Loucy (cell line): ENCODE measurements at regions not wholly inside any gene's neighbourhood (a gene's known extent, or its start where the extent isn't known, plus 50 kb on each side); places are given as distances from the start of the nearest gene placed in this dataset.

Experiments used
- H2AFZ ChIP-seq: fragments of 200-600 bp; sonication (generic); 2 replicates; pipeline ENCODE4 v1.6.0; 2016; ENCODE audit warnings: antibody characterized with exemption, mild to moderate bottlenecking, low read length, moderate library complexity
- H3F3A ChIP-seq: fragments of 200-600 bp; 2 replicates; pipeline ENCODE4 v1.6.0; 2016; ENCODE audit warnings: antibody characterized with exemption, low read depth, mild to moderate bottlenecking
- H3K27me3 ChIP-seq: fragments of 200-600 bp; sonication (generic); 2 replicates; pipeline ENCODE4 v1.6.1; 2014; ENCODE audit warnings: low read length, mild to moderate bottlenecking; ENCODE audit not compliant: insufficient read depth, poor library complexity, severe bottlenecking
- H3K36me3 ChIP-seq: fragments of 200-600 bp; sonication (generic); 2 replicates; pipeline ENCODE4 v1.6.1; 2016; ENCODE audit warnings: low read length; ENCODE audit not compliant: insufficient read depth
- H3K4me1 ChIP-seq: fragments of 200-600 bp; sonication (generic); 2 replicates; pipeline ENCODE4 v1.5.1; 2014; ENCODE audit warnings: low read length, mild to moderate bottlenecking; ENCODE audit not compliant: insufficient read depth, poor library complexity, severe bottlenecking
- H3K4me2 ChIP-seq: fragments of 200-600 bp; sonication (generic); 2 replicates; pipeline ENCODE4 v1.6.0; 2014; ENCODE audit warnings: antibody characterized with exemption, low read length, low read depth, mild to moderate bottlenecking; ENCODE audit not compliant: poor library complexity, severe bottlenecking
- H3K4me3 ChIP-seq: fragments of 200-600 bp; sonication (generic); 2 replicates; pipeline ENCODE4 v1.5.1; 2014; ENCODE audit warnings: low read length, mild to moderate bottlenecking, mixed read lengths; ENCODE audit not compliant: poor library complexity, severe bottlenecking
- H3K79me2 ChIP-seq: fragments of 200-600 bp; sonication (generic); 2 replicates; pipeline ENCODE4 v1.6.1; 2014; ENCODE audit warnings: low read length; ENCODE audit not compliant: insufficient read depth
- H3K9ac ChIP-seq: fragments of 200-600 bp; sonication (generic); 2 replicates; pipeline ENCODE4 v1.6.0; 2014; ENCODE audit warnings: mild to moderate bottlenecking, low read depth, low read length, moderate library complexity; ENCODE audit not compliant: poor library complexity, severe bottlenecking
- H3K9me2 ChIP-seq: fragments of 200-600 bp; sonication (generic); replicated peaks from 2 replicates; pipeline ENCODE4 v1.6.1; 2016; ENCODE audit warnings: low read depth, low read length, mixed read lengths
- H3K9me3 ChIP-seq: fragments of 200-600 bp; sonication (generic); 2 replicates; pipeline ENCODE4 v1.6.1; 2014; ENCODE audit warnings: mild to moderate bottlenecking, antibody characterized with exemption, low read length, low read depth; ENCODE audit not compliant: insufficient read depth
- H4K20me1 ChIP-seq: fragments of 200-600 bp; sonication (generic); 2 replicates; pipeline ENCODE4 v1.6.0; 2014; ENCODE audit warnings: antibody characterized with exemption, low read length, mild to moderate bottlenecking; ENCODE audit not compliant: insufficient read depth, poor library complexity, severe bottlenecking
- EZH2phosphoT487 ChIP-seq: fragments of 200-600 bp; IDR thresholded peaks from 2 replicates; pipeline ENCODE4 v1.6.1; 2018; ENCODE audit warnings: antibody characterized with exemption, mild to moderate bottlenecking, moderate library complexity, borderline replicate concordance
- TF ChIP-seq, protein P1 (sequence below): fragments of 200-600 bp; sonication (generic); conservative IDR thresholded peaks from 2 replicates; pipeline ENCODE4 v1.5.1; 2014; ENCODE audit warnings: mild to moderate bottlenecking, antibody characterized with exemption, low read length

DNA sequence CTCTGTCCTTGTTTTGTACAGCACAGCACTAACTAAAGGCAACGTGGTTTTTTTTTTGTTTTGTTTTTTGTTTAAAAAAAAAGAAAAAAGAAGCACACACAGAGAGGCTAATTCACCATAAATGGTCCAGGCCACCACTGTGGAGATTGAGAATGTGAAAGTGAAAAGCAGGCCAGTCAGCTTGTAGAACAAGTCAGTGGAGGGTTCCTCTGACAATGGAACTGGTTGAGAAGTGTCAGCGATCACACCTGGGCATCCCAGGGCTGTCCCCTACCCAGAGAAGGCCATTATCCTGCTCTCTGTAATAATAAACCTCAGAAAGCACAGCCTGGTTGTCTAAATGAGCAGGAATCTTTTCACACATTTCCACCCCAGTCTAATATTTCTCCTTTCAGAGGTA lies 119.6 kb upstream of the ZNF438 start:
- H3F3A ChIP-seq: no peaks in the 10 kb centered on the region
- TF ChIP-seq, protein P1, sequence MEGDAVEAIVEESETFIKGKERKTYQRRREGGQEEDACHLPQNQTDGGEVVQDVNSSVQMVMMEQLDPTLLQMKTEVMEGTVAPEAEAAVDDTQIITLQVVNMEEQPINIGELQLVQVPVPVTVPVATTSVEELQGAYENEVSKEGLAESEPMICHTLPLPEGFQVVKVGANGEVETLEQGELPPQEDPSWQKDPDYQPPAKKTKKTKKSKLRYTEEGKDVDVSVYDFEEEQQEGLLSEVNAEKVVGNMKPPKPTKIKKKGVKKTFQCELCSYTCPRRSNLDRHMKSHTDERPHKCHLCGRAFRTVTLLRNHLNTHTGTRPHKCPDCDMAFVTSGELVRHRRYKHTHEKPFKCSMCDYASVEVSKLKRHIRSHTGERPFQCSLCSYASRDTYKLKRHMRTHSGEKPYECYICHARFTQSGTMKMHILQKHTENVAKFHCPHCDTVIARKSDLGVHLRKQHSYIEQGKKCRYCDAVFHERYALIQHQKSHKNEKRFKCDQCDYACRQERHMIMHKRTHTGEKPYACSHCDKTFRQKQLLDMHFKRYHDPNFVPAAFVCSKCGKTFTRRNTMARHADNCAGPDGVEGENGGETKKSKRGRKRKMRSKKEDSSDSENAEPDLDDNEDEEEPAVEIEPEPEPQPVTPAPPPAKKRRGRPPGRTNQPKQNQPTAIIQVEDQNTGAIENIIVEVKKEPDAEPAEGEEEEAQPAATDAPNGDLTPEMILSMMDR: no peak
- TF ChIP-seq EZH2phosphoT487: no peak
- H3K4me3 ChIP-seq: no peak overlapping the region
- H3K36me3 ChIP-seq: no peaks in the 10 kb centered on the region
- H3K9me3 ChIP-seq: no peaks in the 10 kb centered on the region
- no peaks in the 10 kb centered on the region for H3K9me2 ChIP-seq
- H4K20me1 ChIP-seq: no peaks in the 10 kb centered on the region
- H2AFZ ChIP-seq: no peak overlapping the region
- no peaks in the 10 kb centered on the region for H3K27me3 ChIP-seq
- no peak overlapping the region for H3K4me2 ChIP-seq
- H3K79me2 ChIP-seq: no peaks in the 10 kb centered on the region
- peaks cover 2% of the 10 kb centered on the region for H3K4me1 ChIP-seq
- no peak overlapping the region for H3K9ac ChIP-seq

DNA sequence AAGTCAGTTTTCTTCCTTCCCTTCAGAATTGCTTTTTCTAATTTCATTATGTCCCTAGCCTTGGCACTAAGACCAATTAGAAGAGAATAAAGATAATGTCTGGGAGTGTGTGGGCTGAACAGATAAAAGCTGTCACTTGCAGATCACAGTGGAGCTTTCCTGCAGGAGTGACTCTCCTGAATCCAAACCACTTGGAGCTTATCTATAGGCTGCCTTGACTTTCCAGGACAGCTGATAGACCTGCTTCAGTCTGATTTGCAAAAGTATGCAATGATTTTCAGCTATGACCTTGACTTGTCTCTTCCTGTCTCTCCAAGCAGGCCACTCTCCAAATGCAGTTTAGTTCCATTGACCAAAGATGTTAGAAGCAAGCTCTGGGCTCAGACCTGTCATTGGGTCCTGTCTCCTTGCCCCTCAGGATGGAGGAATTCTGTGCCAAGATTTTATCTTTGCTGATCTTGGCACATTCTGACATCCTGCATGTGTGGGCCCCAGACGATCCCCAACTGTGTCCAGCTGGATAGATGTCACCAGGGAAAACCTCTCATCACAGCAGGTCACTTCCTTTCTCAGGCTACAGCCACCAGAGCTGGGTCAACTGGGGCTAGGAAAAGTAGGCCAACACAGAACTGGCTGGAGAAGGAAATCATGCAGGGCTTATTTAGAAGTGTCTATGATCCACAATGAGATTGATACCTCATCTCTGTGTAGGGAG lies 120.9 kb upstream of the ZNF438 start:
- no peaks in the 10 kb centered on the region for H3K79me2 ChIP-seq
- H3K4me1 ChIP-seq: no peaks in the 10 kb centered on the region
- no peak overlapping the region for H3K4me2 ChIP-seq
- no peak overlapping the region; the same call in 1 of the 2 replicates for H2AFZ ChIP-seq
- H3F3A ChIP-seq: no peaks in the 10 kb centered on the region
- H3K9ac ChIP-seq: no peak overlapping the region
- H3K27me3 ChIP-seq: no peaks in the 10 kb centered on the region
- no peaks in the 10 kb centered on the region for H3K36me3 ChIP-seq
- no peak overlapping the region for H3K4me3 ChIP-seq
- no peaks in the 10 kb centered on the region for H3K9me2 ChIP-seq
- H4K20me1 ChIP-seq: no peaks in the 10 kb centered on the region
- no peaks in the 10 kb centered on the region for H3K9me3 ChIP-seq
- TF ChIP-seq, protein P1: no peak
- TF ChIP-seq EZH2phosphoT487: no peak

DNA sequence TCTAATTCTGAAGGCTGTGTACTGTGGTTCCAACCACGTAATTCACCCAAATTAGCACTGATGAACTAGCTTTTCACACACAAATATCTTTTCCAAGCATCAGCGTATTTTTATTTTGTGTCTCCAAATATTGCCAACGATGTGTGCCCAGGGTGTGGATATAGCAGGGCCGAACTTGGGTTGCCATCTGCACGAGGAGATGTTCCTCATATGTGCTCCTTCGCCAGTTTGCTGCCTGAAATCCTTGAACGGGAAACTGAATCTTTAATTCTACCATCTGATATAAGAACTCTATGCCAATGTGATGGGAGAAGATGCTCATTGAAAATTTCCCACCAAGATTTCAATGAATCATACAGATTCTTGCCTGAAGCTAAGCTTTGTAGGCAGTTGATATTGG lies 121.5 kb upstream of the ZNF438 start:
- H3K27me3 ChIP-seq: no peaks in the 10 kb centered on the region
- no peaks in the 10 kb centered on the region for H3K9me2 ChIP-seq
- H2AFZ ChIP-seq: no peak overlapping the region
- no peak overlapping the region for H3K4me3 ChIP-seq
- no peaks in the 10 kb centered on the region for H3K36me3 ChIP-seq
- H3K4me2 ChIP-seq: no peak overlapping the region
- H3F3A ChIP-seq: no peaks in the 10 kb centered on the region
- H3K9ac ChIP-seq: no peak overlapping the region
- TF ChIP-seq, protein P1: no peak
- TF ChIP-seq EZH2phosphoT487: no peak
- H3K79me2 ChIP-seq: no peaks in the 10 kb centered on the region
- no peaks in the 10 kb centered on the region for H4K20me1 ChIP-seq
- H3K4me1 ChIP-seq: no peaks in the 10 kb centered on the region
- no peaks in the 10 kb centered on the region for H3K9me3 ChIP-seq
